HCT116 (cell line): ENCODE measurements at regions not wholly inside any gene's neighbourhood (a gene's known extent, or its start where the extent isn't known, plus 50 kb on each side); places are given as distances from the start of the nearest gene placed in this dataset.

Source experiments
- CTCF ChIP-seq, 3 experiments: fragments of 200-600 bp in 1 of 3; sonication (generic) in 1 of 3; IDR thresholded peaks in 2 of 3; conservative IDR thresholded peaks in 1 of 3; 2 replicates each; pipeline ENCODE4 v1.5.1; 2012 to 2017; ENCODE audit warnings: low read depth in 2 of 3, low read length in 2 of 3, antibody characterized with exemption in 1 of 3, borderline replicate concordance in 1 of 3, control low read depth in 1 of 3, mild to moderate bottlenecking in 1 of 3, mixed read lengths in 1 of 3, mixed run types in 1 of 3, moderate library complexity in 1 of 3; ENCODE audit not compliant: insufficient read depth in 1 of 3
- FOSL1 ChIP-seq: IDR thresholded peaks from 2 replicates; pipeline ENCODE4 v1.6.1; 2012; ENCODE audit warnings: low read depth
- JUND ChIP-seq: IDR thresholded peaks from 2 replicates; pipeline ENCODE4 v1.6.1; 2012
- POLR2AphosphoS5 ChIP-seq: IDR thresholded peaks from 2 replicates; pipeline ENCODE4 v1.6.1; 2011; ENCODE audit warnings: mild to moderate bottlenecking, low read depth, low read length, moderate library complexity
- SRF ChIP-seq: IDR thresholded peaks from 2 replicates; pipeline ENCODE4 v1.6.1; 2012; ENCODE audit warnings: low read depth

- TF ChIP-seq CTCF (IDR thresholded peaks at IDR 0.05 in 2 of 3, conservative IDR thresholded peaks at IDR 0.05 in 1 of 3; ENCODE audit: borderline replicate concordance in 1 of 3, insufficient read depth in 1 of 3, low read depth in 2 of 3, low read length in 2 of 3) (no peak), POLR2AphosphoS5 (no peak), JUND (no peak), FOSL1 (no peak), SRF (no peak)
These were observed 270.9 kb upstream of the SKOR2 start for GRCh38 chr18:47522359-47522758.
